ENCODE measurements at regions not wholly inside any gene's neighbourhood (a gene's known extent, or its start where the extent isn't known, plus 50 kb on each side); places are given as distances from the start of the nearest gene placed in this dataset.

- H3K4me3 ChIP-seq (ENCODE audit: low read depth, low read length): no peak overlapping the region
- no peak for DNase-seq (ENCODE audit: low read depth)
These were observed 50.3 kb upstream of the NFE2L2 start for GRCh38 chr2:177314722-177315264.

GRCh38 chr2:177315364-177315763, 50.8 kb upstream of the NFE2L2 start:
- no peak for DNase-seq (ENCODE audit: low read depth)
- H3K4me3 ChIP-seq (ENCODE audit: low read depth, low read length): no peak overlapping the region

- DNase-seq (ENCODE audit: low read depth): no peak
These were observed 52.2 kb upstream of the NFE2L2 start for GRCh38 chr2:177316756-177317155.

GRCh38 chr2:177317443-177317842, 52.9 kb upstream of the NFE2L2 start:
- no peak for DNase-seq (ENCODE audit: low read depth)
- H3K4me3 ChIP-seq (ENCODE audit: low read depth, low read length): no peak overlapping the region

More at GRCh38 chr2:177316756-177317155, 52.2 kb upstream of the NFE2L2 start:
- H3K4me3 ChIP-seq (ENCODE audit: low read depth, low read length): no peak overlapping the region

- no peak overlapping the region for H3K4me3 ChIP-seq (ENCODE audit: low read depth, low read length)
- no peak for DNase-seq (ENCODE audit: low read depth)
These were observed 53.3 kb upstream of the NFE2L2 start for GRCh38 chr2:177317857-177318256.

- no peak overlapping the region for H3K4me3 ChIP-seq (ENCODE audit: low read depth, low read length)
- DNase-seq (ENCODE audit: low read depth): no peak
These were observed 54.1 kb upstream of the NFE2L2 start for GRCh38 chr2:177318613-177319012.

- H3K4me3 ChIP-seq (ENCODE audit: low read depth, low read length): no peak overlapping the region
- DNase-seq (ENCODE audit: low read depth): no peak
These were observed 56.1 kb upstream of the NFE2L2 start for GRCh38 chr2:177320596-177320995.

- H3K4me3 ChIP-seq (ENCODE audit: low read depth, low read length): no peak overlapping the region
- no peak for DNase-seq (ENCODE audit: low read depth)
These were observed 58.3 kb upstream of the NFE2L2 start for GRCh38 chr2:177322801-177323261.

GRCh38 chr2:177324797-177325196, 60.3 kb upstream of the NFE2L2 start:
- H3K4me3 ChIP-seq (ENCODE audit: low read depth, low read length): no peak overlapping the region
- no peak for DNase-seq (ENCODE audit: low read depth)

- no peak overlapping the region for H3K4me3 ChIP-seq (ENCODE audit: low read depth, low read length)
- DNase-seq (ENCODE audit: low read depth): no peak
These were observed 61.0 kb upstream of the NFE2L2 start for GRCh38 chr2:177325554-177325953.

GRCh38 chr2:177326005-177326404, 61.5 kb upstream of the NFE2L2 start:
- no peak for DNase-seq (ENCODE audit: low read depth)
- H3K4me3 ChIP-seq (ENCODE audit: low read depth, low read length): no peak overlapping the region

- no peak for DNase-seq (ENCODE audit: low read depth)
- no peak overlapping the region for H3K4me3 ChIP-seq (ENCODE audit: low read depth, low read length)
These were observed 62.1 kb upstream of the NFE2L2 start for GRCh38 chr2:177326591-177326990.

GRCh38 chr2:177327009-177327408, 62.5 kb upstream of the NFE2L2 start:
- DNase-seq (ENCODE audit: low read depth): no peak
- H3K4me3 ChIP-seq (ENCODE audit: low read depth, low read length): no peak overlapping the region

GRCh38 chr2:177328056-177328455, 63.5 kb upstream of the NFE2L2 start:
- DNase-seq (ENCODE audit: low read depth): no peak
- H3K4me3 ChIP-seq (ENCODE audit: low read depth, low read length): no peak overlapping the region

GRCh38 chr2:177329064-177329463, 63.5 kb upstream of the AGPS start:
- H3K4me3 ChIP-seq (ENCODE audit: low read depth, low read length): no peak overlapping the region
- no peak for DNase-seq (ENCODE audit: low read depth)

- no peak overlapping the region for H3K4me3 ChIP-seq (ENCODE audit: low read depth, low read length)
- no peak for DNase-seq (ENCODE audit: low read depth)
These were observed 61.0 kb upstream of the AGPS start for GRCh38 chr2:177331466-177331997.

- no peak overlapping the region for H3K4me3 ChIP-seq (ENCODE audit: low read depth, low read length)
- peak; percentile 45 for DNase-seq (ENCODE audit: low read depth)
These were observed 60.3 kb upstream of the AGPS start for GRCh38 chr2:177332026-177332991.

- H3K4me3 ChIP-seq (ENCODE audit: low read depth, low read length): no peak overlapping the region
- DNase-seq (ENCODE audit: low read depth): no peak
These were observed 59.6 kb upstream of the AGPS start for GRCh38 chr2:177332992-177333388.

GRCh38 chr2:177334940-177335543, 57.5 kb upstream of the AGPS start:
- H3K4me3 ChIP-seq (ENCODE audit: low read depth, low read length): no peak overlapping the region
- DNase-seq (ENCODE audit: low read depth): no peak

GRCh38 chr2:177335917-177336450, 56.6 kb upstream of the AGPS start:
- DNase-seq (ENCODE audit: low read depth): no peak
- no peak overlapping the region for H3K4me3 ChIP-seq (ENCODE audit: low read depth, low read length)
